GM21381 (cell line): ENCODE measurements at regions not wholly inside any gene's neighbourhood (a gene's known extent, or its start where the extent isn't known, plus 50 kb on each side); places are given as distances from the start of the nearest gene placed in this dataset.
"Not testable (repeated sequence)": the region's sequence is repeated elsewhere in the genome, so short reads cannot be mapped to it uniquely, and the experiment has no call there.

ENCODE experiments used
- ATAC-seq: cut with Tn5 transposase; IDR thresholded peaks from one replicate; pipeline ENCODE4 v1.9.1; 2021; ENCODE audit warnings: mild to moderate bottlenecking, moderate library complexity; ENCODE audit not compliant: unreplicated experiment

- no peak for ATAC-seq
Observed at GRCh38 chr16:51869176-51869575, 677.8 kb downstream of the TOX3 start.

GRCh38 chr16:51868631-51869030 lies 678.3 kb downstream of the TOX3 start:
- ATAC-seq = no peak

- no peak for ATAC-seq
Observed at GRCh38 chr16:51867386-51868065, 679.4 kb downstream of the TOX3 start.

GRCh38 chr16:51864575-51864974 lies 682.4 kb downstream of the TOX3 start:
- ATAC-seq = no peak

GRCh38 chr16:51854401-51854951 lies 692.5 kb downstream of the TOX3 start:
- no peak for ATAC-seq

GRCh38 chr16:51853586-51853985 lies 693.4 kb downstream of the TOX3 start:
- ATAC-seq = no peak

GRCh38 chr16:51852892-51853291 lies 694.1 kb downstream of the TOX3 start:
- no peak for ATAC-seq

- no peak for ATAC-seq
Observed at GRCh38 chr16:51851111-51851510, 695.8 kb downstream of the TOX3 start.

- ATAC-seq = no peak
Observed at GRCh38 chr16:51849715-51850114, 697.2 kb downstream of the TOX3 start.

GRCh38 chr16:51845586-51846305 lies 694.7 kb upstream of the SALL1 start:
- no peak for ATAC-seq

- no peak for ATAC-seq
Observed at GRCh38 chr16:51839727-51840462, 688.8 kb upstream of the SALL1 start.

GRCh38 chr16:51834794-51835193 lies 683.7 kb upstream of the SALL1 start:
- ATAC-seq = no peak

- no peak for ATAC-seq
Observed at GRCh38 chr16:51834133-51834532, 683.1 kb upstream of the SALL1 start.

- ATAC-seq = no peak
Observed at GRCh38 chr16:51831595-51832367, 680.7 kb upstream of the SALL1 start.

- not testable (repeated sequence) for ATAC-seq
Observed at GRCh38 chr16:51831034-51831433, 680.0 kb upstream of the SALL1 start.

- no peak for ATAC-seq
Observed at GRCh38 chr16:51825779-51826178, 674.7 kb upstream of the SALL1 start.

- no peak for ATAC-seq
Observed at GRCh38 chr16:51822471-51822870, 671.4 kb upstream of the SALL1 start.

- no peak for ATAC-seq
Observed at GRCh38 chr16:51821527-51821926, 670.5 kb upstream of the SALL1 start.

GRCh38 chr16:51820176-51820575 lies 669.1 kb upstream of the SALL1 start:
- ATAC-seq = no peak

GRCh38 chr16:51818342-51818944 lies 667.4 kb upstream of the SALL1 start:
- no peak for ATAC-seq
